ENCODE measurements at regions not wholly inside any gene's neighbourhood (a gene's known extent, or its start where the extent isn't known, plus 50 kb on each side); places are given as distances from the start of the nearest gene placed in this dataset.

- TF ChIP-seq CTCF (IDR thresholded peaks at IDR 0.05), result no peak
- no peak for TF ChIP-seq POLR2A (IDR thresholded peaks at IDR 0.05)
These were observed 107.3 kb upstream of the PTPRR start for GRCh38 chr12:71027856-71028255.

Measured in adrenal gland (tissue), 5 donors.